ENCODE measurements at regions not wholly inside any gene's neighbourhood (a gene's known extent, or its start where the extent isn't known, plus 50 kb on each side); places are given as distances from the start of the nearest gene placed in this dataset.

GRCh38 chr2:126575631-126576030 is 80.3 kb upstream of the GYPC start:
- TF ChIP-seq, protein P1, sequence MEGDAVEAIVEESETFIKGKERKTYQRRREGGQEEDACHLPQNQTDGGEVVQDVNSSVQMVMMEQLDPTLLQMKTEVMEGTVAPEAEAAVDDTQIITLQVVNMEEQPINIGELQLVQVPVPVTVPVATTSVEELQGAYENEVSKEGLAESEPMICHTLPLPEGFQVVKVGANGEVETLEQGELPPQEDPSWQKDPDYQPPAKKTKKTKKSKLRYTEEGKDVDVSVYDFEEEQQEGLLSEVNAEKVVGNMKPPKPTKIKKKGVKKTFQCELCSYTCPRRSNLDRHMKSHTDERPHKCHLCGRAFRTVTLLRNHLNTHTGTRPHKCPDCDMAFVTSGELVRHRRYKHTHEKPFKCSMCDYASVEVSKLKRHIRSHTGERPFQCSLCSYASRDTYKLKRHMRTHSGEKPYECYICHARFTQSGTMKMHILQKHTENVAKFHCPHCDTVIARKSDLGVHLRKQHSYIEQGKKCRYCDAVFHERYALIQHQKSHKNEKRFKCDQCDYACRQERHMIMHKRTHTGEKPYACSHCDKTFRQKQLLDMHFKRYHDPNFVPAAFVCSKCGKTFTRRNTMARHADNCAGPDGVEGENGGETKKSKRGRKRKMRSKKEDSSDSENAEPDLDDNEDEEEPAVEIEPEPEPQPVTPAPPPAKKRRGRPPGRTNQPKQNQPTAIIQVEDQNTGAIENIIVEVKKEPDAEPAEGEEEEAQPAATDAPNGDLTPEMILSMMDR (conservative IDR thresholded peaks at IDR 0.05) = no peak
- TF ChIP-seq EZH2 (IDR thresholded peaks at IDR 0.05; ENCODE audit: low read depth) = no peak

Data from PC-9 (cell line).